NCI-H774 (cell line): ENCODE measurements at regions not wholly inside any gene's neighbourhood (a gene's known extent, or its start where the extent isn't known, plus 50 kb on each side); places are given as distances from the start of the nearest gene placed in this dataset.
"Not testable (repeated sequence)": the region's sequence is repeated elsewhere in the genome, so short reads cannot be mapped to it uniquely, and the experiment has no call there.

Source experiments
- DNase-seq: peaks from one replicate; lab custom pipeline; 2025; lab: John Stamatoyannopoulos, UW

DNA sequence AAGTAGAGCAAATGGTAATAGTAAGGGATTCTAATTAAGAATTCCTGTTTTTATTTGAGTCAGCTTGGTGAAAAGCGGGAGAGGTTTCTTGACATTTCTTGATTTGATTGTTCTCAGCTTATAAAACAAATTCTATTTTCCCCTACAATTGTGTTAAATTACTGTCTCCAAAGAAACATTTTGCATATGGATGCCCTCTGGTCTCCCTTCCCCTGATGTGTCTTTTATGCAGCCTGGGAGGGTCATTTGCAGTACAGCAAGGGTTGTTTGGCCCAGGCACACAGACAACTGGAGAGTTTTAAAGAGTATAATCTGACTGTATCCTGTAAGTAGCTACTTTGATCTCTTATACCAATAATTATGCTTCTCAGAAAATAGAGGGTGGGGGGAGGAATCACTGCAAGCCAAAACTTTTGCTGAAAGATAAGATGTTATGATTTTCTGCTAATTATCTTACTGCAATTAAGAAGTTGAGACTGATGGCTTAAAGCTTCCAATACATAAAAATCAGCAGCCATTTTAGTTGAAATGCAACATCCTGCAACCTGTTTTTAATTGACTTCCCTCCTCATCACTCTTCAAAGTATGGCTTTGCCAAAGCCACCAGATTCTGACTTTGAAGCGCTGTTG lies 204.1 kb upstream of the SEMA6A start:
- no peak for DNase-seq

DNA sequence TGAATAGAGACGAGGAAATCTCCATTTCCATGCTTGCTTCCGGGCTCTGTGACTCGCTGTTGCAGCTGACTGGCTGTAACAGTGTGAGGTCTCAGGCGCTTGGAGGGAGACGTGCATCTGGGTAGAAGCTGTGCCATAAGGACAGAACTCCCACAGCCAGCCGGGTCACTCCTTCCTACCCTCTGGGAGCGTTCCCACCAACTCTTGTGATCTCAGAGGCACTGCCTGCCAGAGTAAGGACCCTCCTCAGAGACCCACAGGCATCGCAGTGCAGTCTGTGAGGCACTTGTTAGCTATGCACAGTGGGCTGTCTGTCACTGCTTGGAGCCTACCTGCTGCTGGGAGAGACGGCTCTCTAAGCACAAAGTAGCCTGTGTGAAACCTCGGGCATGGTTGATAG lies 203.4 kb upstream of the SEMA6A start:
- DNase-seq, result no peak

DNA sequence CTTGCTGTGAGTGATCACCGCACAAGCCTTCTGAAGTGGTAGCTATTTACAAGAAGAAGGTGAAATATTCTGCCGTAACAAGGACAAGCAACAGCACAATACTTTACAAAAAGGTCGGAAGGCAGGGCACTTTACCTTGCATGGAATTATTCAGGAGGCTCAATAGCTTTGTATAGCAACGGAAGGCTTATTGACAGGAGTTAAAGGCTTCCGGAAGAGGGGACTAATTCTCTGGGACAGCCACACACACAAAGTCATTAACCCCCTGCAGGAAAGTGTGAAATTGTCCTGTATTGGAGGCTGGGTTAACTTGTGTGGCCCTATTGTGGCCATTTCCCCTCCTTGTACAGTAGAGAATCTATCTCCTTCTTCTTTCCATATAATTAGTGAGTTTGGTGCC lies 199.3 kb upstream of the SEMA6A start:
- DNase-seq, result no peak

DNA sequence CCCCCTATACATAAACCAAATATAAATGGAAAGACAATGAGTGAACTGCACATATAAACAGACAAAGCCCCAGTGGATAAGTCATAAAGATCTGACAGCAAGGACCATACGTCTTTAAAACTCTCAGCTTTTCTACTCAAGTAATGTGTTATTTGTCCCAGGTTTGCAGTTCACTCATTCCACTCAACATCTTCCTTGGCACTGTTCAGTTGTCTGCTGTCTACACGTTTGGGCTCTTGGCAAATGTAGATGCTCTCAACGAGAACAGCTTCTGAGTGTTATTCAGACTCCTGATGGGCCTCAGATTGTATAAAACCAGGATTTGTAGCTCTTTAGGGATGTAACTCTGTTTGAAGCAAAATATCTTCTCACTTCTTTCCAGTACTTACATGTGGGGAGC lies 198.2 kb upstream of the SEMA6A start:
- no peak for DNase-seq

DNA sequence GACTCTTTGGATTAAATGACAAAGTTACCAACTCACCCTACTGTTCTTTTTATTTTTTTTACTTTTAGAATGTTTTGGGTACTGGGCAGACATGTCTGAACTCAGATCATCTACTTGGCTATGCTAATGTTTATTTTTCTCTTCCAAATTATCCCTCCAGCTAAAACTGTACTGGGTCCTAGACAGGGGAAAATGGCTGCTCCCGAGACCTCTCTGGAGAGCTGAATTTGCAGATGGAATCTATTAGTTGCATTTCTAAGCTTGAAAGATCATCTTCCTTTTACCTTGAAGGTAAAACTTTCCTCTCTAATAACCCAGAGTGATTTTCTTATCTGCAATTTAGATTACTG lies 197.5 kb upstream of the SEMA6A start:
- no peak for DNase-seq

DNA sequence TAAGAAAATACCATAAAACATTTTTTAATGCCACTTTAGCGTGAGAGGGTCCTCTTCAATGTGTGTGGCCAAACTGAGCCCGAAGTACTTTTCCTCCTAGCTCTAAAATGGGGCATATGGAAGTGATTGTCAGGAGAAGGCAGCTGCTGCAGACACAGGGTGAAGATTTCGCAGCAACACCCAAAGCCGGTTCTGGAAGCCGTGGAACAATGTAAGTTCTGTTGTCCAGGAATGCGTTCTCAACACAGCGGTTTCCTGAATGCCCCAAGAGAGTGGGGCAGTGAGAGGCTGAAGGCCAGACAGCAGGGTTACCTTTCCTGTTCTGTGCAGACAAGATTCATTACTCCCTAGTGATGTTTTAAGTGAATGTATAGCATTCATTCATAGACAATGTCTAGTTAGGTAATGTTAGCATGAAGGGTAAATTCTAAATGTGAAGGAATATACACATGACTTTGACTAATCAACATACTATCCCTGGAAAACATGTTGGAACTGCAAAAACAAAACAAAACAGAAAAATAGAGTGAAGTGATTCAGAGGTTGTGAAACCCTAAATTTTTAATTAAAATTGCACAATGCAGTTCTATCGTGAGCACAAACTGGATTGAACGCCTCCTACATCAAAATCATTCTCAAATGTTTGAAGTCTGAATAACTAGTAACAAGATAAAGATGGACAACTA lies 197.0 kb upstream of the SEMA6A start:
- DNase-seq, result no peak

DNA sequence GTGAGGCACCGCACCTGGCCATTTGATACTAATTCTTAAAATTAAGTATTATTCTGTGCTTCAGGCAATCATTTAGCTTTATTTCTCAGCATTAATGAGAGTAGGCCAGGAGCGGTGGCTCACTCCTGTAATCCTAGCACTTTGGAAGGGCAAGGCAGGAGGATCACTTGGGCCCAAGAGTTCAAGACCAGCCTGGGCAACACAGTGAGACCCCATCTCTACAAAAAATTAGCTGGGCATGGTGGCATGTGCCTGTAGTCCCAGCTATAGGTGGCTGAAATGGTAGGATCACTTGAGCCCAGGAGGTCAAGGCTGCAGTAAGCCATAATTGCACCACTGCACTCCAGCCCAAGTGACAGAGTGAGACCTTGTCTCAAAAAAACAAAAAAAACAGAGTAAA lies 195.3 kb upstream of the SEMA6A start:
- DNase-seq, result not testable (repeated sequence)

DNA sequence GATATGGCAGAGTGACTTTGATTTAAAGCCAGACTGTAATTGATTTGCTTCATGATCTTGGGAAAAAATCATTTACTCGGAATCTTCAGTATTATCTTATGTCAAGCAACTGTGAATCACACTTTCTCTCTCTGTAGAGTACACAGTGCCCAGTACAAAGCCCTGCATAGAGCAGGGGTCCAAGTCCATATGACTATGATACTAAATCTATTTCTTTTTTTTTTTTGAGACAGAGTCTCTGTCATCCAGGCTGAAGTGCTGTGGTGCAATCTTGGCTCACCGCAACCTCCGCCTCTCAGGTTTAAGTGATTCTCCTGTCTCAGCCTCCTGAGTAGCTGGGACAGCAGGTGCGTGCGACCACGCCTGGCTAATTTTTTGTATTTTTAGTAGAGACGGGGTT lies 194.8 kb upstream of the SEMA6A start:
- no peak for DNase-seq

DNA sequence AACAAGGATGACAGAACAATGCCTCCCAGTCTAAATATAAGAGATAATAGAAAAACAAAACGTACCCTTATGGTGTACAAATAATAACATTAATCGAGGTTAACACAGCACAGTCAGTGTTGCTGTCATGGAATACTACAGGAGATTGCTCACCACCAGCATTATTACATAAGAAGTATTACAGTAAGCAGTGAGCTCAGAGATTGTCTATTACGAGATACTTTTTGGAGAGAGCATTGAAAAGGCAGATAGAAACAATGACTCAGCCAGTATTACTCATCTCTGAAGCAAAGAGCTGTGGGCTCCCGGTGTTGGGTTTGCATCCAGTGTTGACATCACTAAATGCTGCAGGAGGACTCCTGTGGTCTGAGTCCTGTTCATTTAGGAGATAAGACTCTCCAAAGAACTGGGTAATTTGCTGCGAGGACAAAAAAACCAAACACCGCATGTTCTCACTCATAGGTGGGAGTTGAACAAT lies 191.9 kb upstream of the SEMA6A start:
- DNase-seq, result no peak

DNA sequence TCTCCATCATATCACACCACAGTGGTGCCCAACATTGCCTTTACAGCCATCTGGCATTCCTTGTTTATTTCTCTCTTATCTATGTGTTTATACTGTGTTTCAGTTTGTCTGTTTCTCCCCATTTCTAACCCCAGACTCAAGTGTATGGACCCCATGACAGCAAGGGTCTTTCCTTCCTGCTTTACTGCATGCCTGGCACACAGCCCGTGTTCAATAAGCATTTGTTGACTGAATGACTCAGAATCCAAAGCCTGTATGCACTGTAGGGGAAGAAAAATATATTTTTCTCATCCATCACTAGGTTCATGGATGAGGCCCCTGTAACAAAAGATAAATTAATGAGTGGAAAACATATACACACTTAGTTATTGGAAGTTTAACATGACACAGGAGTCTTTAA lies 190.8 kb upstream of the SEMA6A start:
- no peak for DNase-seq

DNA sequence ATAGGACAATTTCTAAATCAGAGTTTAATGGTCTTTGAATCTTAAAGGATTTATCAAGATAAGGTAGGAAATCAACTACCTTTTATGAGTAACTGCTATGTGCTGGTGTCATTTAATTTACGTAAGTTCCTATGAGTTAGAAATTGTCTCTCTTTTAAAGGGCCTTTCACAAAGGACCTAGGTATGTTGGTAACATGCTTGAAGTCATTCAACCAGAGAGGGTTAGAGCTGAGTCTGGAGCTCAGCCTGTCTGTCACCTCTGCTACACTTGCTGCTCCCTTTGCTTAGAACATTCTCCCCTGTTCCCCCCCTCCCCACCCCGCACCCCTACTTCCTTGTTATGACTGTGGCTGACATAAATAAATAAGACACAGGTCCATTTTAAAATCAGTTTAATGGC lies 190.3 kb upstream of the SEMA6A start:
- no peak for DNase-seq

DNA sequence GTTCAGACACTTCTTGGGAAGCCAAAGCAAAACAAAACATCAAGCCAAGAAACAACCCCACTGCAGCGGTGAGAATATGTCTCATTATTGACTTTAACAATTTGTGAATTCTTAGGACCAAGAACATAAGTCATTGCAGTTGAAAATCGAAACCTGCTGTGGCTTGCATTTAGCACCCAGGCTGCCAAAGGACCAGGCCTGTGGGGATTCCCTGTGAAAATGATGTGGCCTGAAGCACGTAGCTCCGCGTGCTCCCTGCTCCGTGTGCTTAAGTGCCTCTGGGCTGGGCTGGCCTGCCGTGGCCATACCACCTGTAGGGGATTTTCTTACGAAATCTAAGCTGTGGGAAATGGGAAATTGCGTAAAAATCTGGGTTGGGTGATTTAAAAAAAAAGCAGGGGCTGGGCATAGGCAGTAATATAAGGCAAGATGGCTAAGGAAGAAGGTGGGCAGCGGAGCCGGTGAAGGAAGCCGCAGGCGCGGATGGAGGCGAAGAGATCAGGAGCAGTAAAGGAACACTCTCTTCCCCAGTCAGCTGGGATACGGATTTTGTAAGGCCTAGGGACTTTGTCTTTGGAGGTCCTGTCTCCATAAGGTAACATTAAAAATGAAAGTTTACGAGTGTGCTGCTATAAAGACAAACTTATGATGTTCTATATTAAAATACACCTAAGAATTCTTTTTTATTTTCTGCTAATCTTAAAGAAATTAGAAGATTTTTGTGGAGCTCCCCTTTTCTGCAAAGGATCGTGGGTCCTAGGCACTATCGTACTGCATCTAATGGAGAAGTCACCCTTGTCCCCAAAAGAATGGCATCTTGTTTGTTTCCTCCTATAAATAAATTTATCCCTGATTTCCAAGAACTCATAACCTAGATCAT lies 189.6 kb upstream of the SEMA6A start:
- no peak for DNase-seq

DNA sequence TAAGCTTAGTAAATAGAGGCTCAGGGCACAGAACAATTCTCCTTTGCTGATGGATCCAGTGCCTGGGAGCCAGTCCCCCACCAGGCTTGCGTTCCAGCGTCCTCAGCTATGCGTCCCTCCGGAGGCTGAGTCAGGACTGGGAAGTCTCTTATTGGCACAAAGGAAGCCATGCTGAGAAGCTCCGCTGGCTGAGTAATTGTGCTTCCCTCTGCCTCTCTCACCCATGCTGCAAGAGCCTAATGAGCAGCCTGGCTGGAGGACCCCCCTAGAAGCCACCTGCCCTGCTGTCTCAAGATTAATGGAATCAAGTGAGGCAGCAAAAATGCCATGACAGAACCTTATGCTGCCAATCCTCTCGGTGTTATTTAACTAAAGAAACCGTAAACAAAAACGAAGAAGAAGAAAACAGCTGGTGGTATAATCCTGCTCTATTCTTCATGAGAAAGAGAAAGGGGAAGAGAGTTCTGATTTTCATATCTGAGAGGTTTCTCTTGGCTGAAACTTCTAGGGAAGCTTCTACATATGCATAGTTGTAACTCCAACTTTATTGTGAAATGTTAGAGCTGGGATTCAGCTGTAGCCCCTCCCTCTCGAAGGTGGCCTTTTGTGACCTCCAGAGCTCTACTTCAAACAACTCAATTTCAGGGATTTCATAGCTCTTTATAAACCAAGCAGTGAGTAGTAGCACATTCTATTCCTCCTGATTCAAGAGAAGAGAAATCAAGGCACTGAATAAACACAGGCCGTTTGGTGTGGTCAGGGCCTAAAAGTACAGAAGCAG lies 185.4 kb upstream of the SEMA6A start:
- no peak for DNase-seq

DNA sequence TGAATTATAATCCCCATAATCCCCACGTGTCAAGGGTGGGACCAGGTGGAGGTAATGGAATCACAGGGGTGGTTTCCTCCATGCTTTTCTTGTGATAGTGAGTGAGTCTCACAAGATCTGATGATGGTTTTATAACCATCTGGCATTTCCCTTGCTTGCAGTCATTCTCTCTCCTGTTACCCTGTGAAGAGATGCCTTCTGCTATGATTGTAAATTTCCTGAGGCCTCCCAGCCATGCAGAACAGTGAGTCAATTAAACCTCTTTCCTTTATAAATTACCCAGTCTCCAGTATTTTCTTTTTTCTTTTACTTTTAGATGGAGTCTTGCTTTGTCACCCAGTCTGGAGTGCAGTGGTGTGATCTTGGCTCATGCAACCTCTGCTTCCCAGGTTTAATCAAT lies 182.7 kb upstream of the SEMA6A start:
- no peak for DNase-seq

DNA sequence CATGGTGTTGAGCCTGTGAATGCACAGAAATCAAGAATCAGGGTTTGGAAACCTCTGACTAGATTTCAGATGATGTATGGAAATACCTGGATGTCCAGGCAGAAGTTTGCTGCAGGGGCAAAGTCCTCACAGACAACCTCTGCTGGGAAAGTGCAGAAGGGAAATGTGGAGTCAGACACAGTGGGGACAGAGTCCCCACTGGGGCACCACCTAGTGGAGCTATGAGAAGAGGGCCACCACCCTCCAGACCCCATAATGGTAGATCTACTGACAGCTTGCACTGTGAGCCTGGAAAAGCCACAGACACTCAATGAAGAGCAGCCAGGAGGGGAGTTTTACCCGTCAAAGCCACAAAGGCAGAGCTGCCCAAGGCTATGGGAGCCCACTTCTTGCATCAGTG lies 181.9 kb upstream of the SEMA6A start:
- no peak for DNase-seq

DNA sequence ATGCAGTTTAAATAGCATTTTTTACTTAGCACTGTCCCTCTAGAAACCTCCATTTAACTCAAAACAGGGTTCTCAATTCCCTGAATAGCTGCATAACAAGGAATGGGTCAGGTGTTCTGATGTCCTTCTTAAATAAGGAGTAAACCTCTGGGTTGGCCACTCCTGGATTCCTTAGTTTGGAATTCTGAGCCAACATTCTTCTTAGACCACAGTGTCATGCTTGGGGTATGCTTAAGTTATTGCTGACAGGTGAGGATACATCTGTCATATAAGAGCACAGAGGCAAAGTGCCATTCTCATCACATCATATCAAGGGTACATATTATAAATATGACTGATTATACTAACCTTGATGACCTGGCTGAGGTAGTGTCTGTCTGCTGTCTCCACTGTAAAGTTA lies 179.9 kb upstream of the SEMA6A start:
- no peak for DNase-seq

DNA sequence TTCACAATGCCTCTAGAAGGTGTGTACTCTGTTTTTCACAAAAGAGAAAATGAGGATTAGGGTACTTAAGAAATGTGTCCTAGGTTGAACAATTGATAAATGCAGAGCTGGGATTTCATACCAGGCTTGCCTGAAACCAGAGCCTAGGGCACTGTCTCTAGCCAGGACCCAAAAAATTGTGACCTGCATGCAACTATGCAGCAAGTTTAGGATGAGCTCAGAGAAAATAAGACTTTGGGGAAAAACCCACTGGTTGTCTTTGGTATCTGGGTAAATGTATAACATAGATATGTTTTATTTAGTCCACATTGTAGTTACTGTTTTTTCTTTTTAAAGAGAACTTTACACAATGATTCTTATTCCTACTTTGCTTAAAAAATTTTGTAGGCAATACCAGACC lies 177.1 kb upstream of the SEMA6A start:
- no peak for DNase-seq

DNA sequence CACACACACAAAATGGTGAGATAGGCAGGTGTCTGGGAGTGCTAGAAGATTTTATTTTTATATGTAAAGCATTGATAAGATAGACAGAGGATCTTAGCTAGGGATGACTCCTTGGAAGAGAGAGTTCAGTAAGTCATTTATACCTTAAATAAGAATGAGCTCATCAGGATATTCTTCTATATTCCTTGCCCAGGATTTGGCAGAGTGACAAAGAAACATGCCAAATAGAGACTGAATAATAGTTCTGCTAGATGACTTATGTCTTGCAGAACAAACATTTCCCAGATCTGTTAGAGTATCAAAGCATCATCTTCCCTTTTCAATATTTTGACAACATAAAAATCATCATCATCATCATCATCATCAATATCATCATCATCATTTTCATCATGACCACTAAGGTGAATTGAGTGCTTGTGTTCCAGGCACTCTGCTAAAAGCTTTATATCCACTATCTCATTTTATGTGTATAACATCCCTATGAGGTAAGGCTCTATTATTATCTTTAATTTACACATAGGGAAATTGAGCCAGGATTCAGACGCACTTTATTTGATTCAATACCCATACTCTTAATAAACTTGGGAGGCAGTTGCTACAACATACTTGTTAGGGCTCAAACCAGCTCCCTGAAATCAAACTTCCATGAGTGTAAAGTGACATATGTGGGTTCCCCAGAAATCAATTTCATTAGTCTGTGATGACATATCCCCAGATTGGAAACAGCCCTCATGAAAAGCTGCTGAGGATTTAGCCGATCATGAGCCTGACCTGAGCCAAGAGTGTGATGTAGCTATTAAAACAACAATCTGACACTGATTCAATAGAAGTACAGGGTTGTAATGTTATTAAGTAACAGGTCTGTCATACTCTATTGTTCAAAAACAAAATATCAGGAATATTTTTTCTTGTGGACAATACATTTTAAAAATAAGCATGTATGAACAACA lies 176.3 kb upstream of the SEMA6A start:
- DNase-seq, result no peak

DNA sequence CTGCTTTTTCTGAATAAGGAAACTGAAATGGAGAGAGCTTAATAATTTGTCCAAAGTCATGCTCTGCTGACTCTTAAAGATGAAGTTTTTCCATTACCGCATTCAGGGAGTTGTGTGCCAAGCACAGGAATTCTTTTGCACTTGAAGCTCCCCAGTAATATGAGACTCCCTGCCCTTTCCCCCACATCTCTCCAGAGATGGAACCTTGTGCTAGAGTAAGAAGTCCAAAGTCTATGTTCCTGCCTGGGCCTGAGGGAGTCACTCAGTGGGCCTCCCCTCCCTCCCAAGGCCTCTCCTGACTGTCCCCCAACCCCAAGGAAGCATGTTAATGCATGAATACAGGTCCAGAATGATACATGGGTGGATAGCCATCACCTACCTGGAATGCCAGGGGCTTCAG lies 173.3 kb upstream of the SEMA6A start:
- no peak for DNase-seq

DNA sequence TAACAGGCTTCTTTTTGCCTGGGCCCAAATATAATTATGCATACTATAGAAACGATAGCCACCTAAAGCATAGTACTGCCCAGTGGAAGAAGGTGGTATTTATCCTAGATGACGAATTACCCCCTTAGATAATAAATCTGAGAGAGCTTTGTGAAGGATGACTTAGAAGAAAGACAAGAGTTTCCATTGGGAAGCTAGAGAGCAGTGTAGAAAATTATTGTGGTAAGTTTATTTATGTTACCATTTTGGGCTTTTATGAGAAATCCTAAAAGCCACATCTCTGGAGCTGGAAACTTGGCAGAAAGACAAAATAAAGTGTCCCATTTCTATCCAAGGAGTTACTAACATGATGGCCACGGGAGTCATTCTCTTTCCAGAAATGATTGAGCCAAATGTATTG lies 172.0 kb upstream of the SEMA6A start:
- DNase-seq, result no peak

DNA sequence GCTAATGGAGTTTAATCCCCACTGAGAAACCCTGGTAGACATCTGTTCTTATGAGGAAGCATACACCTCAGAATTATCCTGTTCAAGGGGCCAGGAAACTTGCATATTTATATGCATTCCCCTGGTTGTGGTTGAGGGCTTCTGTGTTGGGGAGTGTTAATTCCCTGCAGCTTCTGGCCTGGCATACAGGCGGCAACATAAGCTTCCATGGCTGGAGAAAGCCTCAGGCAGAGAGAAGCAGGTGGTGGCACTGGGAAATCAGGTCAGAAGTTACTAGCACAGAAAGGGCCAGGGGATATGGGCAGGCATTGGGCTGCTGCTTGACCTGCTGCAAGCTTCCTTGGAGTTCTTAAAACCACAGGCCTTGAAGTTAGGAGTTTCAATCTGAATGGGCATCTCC lies 166.1 kb upstream of the SEMA6A start:
- no peak for DNase-seq
